HEK293 (cell line): ENCODE measurements at regions not wholly inside any gene's neighbourhood (a gene's known extent, or its start where the extent isn't known, plus 50 kb on each side); places are given as distances from the start of the nearest gene placed in this dataset.

ENCODE experiments used
- TCF7L2 ChIP-seq: IDR thresholded peaks from 2 replicates; pipeline ENCODE4 v1.6.1; 2011; ENCODE audit warnings: low read depth, mild to moderate bottlenecking, inconsistent platforms, low read length, moderate library complexity, borderline replicate concordance
- ZBTB11 ChIP-seq: fragments of 450-650 bp; formaldehyde crosslinking; conservative IDR thresholded peaks from 2 replicates; pipeline ENCODE4 v1.5.1; 2016; ENCODE audit warnings: low read depth, missing biosample characterization, missing genetic modification characterization
- ZBTB49 ChIP-seq: fragments of 450-650 bp; formaldehyde crosslinking; IDR thresholded peaks from 2 replicates; pipeline ENCODE4 v1.5.1; 2016; ENCODE audit warnings: missing biosample characterization, missing genetic modification characterization, low read depth
- ZNF302 ChIP-seq: fragments of 450-650 bp; formaldehyde crosslinking; IDR thresholded peaks from 2 replicates; pipeline ENCODE4 v1.5.1; 2016; ENCODE audit warnings: missing biosample characterization, missing genetic modification characterization, low read depth
- ZNF335 ChIP-seq: fragments of 450-650 bp; formaldehyde crosslinking; conservative IDR thresholded peaks from 2 replicates; pipeline ENCODE4 v1.5.1; 2016; ENCODE audit warnings: missing biosample characterization, missing genetic modification characterization
- ZNF623 ChIP-seq: fragments of 450-650 bp; formaldehyde crosslinking; IDR thresholded peaks from 2 replicates; pipeline ENCODE4 v1.5.1; 2016; ENCODE audit warnings: missing biosample characterization, missing genetic modification characterization
- ZNF639 ChIP-seq: fragments of 450-650 bp; formaldehyde crosslinking; IDR thresholded peaks from 2 replicates; pipeline ENCODE4 v1.5.1; 2016; ENCODE audit warnings: missing biosample characterization, missing genetic modification characterization
- ZNF670 ChIP-seq: fragments of 450-650 bp; formaldehyde crosslinking; IDR thresholded peaks from 2 replicates; pipeline ENCODE4 v1.5.1; 2016; ENCODE audit warnings: missing biosample characterization, missing genetic modification characterization, low read depth
- ZNF704 ChIP-seq: fragments of 450-650 bp; formaldehyde crosslinking; IDR thresholded peaks from 2 replicates; pipeline ENCODE4 v1.5.1; 2016; ENCODE audit warnings: missing biosample characterization, missing genetic modification characterization
- ZNF768 ChIP-seq: fragments of 450-650 bp; formaldehyde crosslinking; IDR thresholded peaks from 2 replicates; pipeline ENCODE4 v1.5.1; 2018; ENCODE audit warnings: missing biosample characterization, mild to moderate bottlenecking, missing genetic modification characterization
- ZNF792 ChIP-seq: fragments of 450-650 bp; formaldehyde crosslinking; IDR thresholded peaks from 2 replicates; pipeline ENCODE4 v1.5.1; 2016; ENCODE audit warnings: missing biosample characterization, missing genetic modification characterization
- TF ChIP-seq, protein P1 (sequence below): fragments of 450-650 bp; formaldehyde crosslinking; IDR thresholded peaks from 2 replicates; pipeline ENCODE4 v1.5.1; 2016; ENCODE audit warnings: missing biosample characterization, missing genetic modification characterization
- TF ChIP-seq, protein P2 (sequence below): fragments of 450-650 bp; formaldehyde crosslinking; IDR thresholded peaks from 2 replicates; pipeline ENCODE4 v1.5.1; 2016; ENCODE audit warnings: missing biosample characterization, missing genetic modification characterization

GRCh38 chr10:120793088-120793487 is 58.1 kb upstream of the WDR11 start:
- TF ChIP-seq ZNF623 (tag by site-specific recombination), result no peak
- TF ChIP-seq, protein P1, sequence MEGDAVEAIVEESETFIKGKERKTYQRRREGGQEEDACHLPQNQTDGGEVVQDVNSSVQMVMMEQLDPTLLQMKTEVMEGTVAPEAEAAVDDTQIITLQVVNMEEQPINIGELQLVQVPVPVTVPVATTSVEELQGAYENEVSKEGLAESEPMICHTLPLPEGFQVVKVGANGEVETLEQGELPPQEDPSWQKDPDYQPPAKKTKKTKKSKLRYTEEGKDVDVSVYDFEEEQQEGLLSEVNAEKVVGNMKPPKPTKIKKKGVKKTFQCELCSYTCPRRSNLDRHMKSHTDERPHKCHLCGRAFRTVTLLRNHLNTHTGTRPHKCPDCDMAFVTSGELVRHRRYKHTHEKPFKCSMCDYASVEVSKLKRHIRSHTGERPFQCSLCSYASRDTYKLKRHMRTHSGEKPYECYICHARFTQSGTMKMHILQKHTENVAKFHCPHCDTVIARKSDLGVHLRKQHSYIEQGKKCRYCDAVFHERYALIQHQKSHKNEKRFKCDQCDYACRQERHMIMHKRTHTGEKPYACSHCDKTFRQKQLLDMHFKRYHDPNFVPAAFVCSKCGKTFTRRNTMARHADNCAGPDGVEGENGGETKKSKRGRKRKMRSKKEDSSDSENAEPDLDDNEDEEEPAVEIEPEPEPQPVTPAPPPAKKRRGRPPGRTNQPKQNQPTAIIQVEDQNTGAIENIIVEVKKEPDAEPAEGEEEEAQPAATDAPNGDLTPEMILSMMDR (tag by site-specific recombination), result no peak
- no peak for TF ChIP-seq ZBTB49 (tag by site-specific recombination)
- TF ChIP-seq ZBTB11 (tag by site-specific recombination), result no peak
- TF ChIP-seq ZNF302 (tag by site-specific recombination), result no peak
- no peak for TF ChIP-seq ZNF704 (tag by site-specific recombination)
- no peak for TF ChIP-seq ZNF670
- TF ChIP-seq ZNF639, result no peak
- TF ChIP-seq TCF7L2, result no peak
- TF ChIP-seq ZNF335 (tag by site-specific recombination), result no peak
- no peak for TF ChIP-seq ZNF768 (tag by site-specific recombination)
- TF ChIP-seq, protein P2, sequence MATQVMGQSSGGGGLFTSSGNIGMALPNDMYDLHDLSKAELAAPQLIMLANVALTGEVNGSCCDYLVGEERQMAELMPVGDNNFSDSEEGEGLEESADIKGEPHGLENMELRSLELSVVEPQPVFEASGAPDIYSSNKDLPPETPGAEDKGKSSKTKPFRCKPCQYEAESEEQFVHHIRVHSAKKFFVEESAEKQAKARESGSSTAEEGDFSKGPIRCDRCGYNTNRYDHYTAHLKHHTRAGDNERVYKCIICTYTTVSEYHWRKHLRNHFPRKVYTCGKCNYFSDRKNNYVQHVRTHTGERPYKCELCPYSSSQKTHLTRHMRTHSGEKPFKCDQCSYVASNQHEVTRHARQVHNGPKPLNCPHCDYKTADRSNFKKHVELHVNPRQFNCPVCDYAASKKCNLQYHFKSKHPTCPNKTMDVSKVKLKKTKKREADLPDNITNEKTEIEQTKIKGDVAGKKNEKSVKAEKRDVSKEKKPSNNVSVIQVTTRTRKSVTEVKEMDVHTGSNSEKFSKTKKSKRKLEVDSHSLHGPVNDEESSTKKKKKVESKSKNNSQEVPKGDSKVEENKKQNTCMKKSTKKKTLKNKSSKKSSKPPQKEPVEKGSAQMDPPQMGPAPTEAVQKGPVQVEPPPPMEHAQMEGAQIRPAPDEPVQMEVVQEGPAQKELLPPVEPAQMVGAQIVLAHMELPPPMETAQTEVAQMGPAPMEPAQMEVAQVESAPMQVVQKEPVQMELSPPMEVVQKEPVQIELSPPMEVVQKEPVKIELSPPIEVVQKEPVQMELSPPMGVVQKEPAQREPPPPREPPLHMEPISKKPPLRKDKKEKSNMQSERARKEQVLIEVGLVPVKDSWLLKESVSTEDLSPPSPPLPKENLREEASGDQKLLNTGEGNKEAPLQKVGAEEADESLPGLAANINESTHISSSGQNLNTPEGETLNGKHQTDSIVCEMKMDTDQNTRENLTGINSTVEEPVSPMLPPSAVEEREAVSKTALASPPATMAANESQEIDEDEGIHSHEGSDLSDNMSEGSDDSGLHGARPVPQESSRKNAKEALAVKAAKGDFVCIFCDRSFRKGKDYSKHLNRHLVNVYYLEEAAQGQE, result no peak
- no peak for TF ChIP-seq ZNF792 (tag by site-specific recombination)
